ENCODE measurements at regions not wholly inside any gene's neighbourhood (a gene's known extent, or its start where the extent isn't known, plus 50 kb on each side); places are given as distances from the start of the nearest gene placed in this dataset.

DNA sequence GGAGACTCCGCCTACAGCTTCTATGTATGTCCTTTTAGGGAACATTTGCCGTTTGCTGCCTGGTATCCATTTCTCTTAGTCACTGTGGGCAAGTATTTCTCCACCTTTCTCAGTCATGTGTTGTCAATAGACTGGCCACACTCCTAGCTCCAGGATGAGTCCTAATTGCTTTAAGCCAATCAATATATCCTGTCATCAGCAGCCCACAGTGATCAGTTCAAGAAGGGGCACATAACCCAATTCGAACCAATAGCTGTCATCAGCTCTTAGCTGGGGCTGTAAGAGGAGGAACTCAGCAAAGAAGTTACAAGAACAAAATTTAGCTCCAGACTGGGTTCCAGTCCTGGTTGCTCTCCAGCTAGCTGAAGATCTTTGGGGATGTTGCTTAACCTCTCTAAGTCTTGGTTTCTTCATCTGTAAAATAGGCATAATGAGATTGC is 70.7 kb upstream of the MAN2A1 start:
- TF ChIP-seq CTCF (IDR thresholded peaks at IDR 0.05) (no peak), EZH2phosphoT487 (IDR thresholded peaks at IDR 0.05) (no peak), EZH2 (IDR thresholded peaks at IDR 0.05) (no peak)
